Tongue (tissue), 1 donor: ENCODE measurements at regions not wholly inside any gene's neighbourhood (a gene's known extent, or its start where the extent isn't known, plus 50 kb on each side); places are given as distances from the start of the nearest gene placed in this dataset.
A peak's percentile ranks its signal among the peaks of the same experiment; 100 is the strongest.

Source experiments
- DNase-seq: peaks from one replicate; pipeline ENCODE4 v3.0.0-alpha.2; 2015

DNA sequence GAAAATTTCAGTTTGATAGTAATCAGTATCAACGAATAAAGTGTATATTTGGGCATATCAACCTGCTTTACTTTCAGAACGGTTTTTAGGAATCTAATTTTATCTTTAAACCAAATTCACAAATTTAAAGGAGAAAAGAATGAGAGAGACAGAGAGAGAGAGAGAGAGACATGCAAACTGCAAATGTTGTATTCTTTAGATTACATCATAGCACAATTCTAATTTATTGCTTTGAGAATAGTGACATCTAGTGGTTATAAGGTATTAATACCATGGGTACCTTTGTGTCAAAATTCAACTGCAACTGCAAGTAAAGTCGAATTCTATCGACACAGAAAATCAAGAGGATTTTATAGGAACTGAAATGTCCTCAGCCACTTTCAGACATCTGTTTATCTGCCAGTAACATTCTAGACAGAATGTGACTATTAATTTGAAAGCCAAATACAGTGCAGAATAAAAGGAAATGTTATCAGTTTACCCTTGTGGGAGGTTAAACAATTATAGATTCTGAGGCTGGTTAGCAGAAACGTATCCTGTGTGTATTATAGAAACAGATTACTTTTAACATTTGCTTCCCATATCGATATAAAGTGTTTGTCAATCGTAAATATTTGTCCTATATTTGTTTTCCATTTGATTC, 529.8 kb upstream of the VRK2 start:
- peak; percentile 61 for DNase-seq

DNA sequence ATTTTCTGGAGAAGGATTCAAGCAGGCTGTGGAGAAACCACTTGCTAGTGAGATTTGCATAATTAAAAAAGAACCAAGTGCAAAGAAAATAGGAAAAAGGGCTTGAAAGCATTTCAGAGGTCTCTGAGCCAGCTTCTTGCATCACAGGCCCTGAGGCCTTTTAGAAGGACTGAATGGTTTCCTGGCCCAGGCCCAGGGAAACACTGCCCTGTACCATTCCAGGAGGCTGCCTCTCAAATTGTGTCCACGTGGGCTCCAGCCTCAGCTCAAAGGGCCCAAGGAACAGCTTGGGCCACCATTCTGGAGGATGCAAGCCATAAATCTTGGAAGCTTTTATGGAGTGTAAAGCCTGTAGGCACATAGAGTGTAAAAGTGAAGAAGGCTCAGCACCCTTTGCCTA, 523.3 kb upstream of the VRK2 start:
- no peak for DNase-seq

DNA sequence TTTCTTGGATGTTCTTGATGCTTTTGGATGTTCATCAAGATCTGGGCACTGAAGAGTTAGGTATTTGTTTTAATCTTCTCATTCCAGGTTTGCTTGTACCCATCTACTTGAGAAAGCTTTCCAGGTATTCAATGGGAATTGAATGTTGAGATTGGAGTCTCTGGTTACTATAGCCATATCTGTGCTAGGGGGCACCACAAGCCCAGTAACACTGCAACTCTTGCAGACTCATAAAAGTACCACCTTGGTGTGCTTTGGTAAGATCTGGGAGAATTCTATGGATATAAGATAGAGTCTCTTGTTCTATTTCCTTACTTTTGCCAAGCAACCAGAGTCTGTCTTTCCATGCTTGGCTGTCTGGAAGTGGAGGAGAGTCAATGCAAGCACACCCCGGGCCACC, 518.9 kb upstream of the VRK2 start:
- DNase-seq = no peak

DNA sequence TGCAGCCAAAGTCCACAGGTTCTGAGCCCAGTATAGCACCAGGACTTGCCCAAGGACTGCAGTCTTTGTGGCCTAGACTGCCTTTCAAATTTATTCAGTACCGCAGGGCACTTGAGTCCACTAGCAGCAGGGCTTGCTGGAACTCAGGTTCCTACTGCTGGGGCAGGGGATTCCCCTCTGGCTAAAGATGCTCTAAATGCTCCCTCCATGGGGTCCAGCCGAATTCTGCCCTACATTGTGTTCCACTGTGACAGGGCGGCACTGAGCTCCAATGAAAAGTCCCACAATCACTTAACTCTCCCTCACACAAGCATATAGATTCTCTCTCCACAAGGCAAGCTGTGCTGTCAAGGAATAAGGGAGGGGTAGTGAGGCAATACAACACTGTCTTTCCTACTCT, 518.1 kb upstream of the VRK2 start:
- DNase-seq = no peak

DNA sequence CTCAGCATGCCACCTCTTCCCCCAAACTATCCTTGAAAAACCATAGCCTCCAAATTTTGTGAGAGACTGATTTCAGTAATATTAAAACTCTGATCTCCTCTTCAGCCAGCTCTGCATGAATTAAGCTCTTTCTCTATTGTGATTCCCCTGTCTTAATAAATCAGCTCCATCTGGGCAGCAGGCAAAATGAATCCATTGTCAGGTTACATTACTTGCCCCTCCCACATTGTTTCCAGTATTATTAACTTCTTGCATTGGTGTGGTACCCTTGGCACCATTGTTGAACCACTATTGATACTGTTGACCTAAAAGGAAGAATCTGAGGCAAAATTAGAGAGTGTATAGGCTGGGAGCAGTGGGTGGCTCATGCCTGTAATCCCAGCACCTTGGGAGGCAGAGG, 512.2 kb upstream of the VRK2 start:
- DNase-seq = no peak

DNA sequence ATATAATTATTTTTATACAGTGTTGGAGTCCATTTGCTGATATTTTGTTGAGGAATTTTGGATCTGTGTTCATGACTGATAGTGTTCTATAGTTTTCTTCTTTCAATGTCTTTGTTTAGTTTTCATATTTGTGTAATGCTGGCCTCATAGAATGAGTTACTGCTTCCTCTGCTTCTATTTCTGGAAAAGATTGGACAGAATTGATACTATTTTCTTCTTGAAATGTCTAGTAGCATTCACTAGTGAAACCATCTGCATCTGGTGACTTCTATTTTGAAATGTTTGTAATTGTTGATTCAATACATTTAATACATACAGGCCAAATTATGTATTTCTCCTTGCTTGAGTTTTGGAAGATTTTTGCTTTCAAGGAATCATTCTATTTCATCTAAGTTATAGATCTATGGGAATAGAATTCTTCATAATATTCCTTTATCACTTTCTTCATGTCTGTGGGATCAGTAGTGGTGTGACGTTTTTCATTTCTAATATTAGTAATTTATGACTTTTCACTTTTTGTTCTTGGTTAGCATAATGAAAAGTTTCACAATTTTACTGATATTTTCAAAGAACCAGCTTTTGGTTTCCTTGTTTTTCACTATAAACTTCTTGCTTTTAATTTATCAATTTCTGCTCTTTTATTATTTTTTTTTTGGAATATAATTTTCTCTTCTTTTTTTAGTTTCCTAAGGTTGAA, 509.9 kb upstream of the VRK2 start:
- no peak for DNase-seq

DNA sequence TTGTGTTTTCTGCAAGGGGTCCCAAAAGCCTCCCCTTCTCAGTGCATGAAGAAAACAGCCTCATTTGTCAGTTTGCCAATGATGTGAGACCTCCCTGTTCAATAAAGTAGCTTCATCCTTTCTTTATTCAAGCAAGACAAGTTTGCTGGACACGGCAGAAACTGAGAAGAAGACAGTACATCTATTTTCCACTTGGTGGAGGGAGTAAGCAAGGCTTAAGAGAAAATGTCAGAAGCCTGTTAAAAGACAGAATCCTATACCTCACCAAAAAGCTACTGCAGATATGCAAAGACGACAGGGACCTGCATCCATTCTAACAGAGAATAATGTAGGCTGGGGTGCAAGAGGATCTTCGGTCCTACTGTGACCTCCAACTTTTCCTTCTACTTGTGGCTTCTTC, 506.8 kb upstream of the VRK2 start:
- DNase-seq = no peak

DNA sequence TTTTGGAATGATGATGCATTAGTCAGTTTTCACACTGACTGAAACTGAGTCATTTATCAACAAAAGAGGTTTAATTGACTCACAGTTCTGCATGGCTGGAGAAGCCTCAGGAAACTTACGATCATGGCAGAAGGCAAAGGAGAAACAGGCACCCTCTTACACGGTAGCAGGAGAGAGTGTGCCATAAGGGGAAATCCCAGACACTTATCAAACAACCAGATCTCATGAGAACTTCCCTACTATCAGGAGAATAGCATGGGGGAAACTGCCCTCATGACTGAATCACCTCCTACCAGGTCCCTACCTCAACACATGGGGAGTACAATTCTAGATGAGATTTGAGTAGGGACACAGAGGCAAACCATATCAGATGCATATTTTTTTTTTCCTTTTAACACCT, 504.5 kb upstream of the VRK2 start:
- DNase-seq = no peak

DNA sequence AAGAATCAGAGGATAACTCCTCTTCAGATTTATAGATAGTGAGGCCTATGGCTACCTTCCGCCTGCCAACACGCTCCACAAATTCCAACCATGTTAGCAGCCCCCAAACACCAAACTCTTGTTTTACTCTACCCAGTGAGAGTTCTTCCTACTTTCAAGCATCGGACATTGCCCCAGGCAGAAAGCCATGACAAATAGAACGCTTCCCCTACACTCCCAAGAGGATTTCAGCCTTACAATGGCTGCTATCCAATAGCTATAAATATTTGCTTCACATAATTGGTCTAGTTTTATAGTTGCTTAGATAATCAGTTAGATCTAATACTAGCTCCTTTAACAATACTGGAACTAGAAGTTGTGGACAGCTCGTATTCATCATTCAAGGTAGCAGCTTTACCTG, 503.4 kb upstream of the VRK2 start:
- DNase-seq = no peak

DNA sequence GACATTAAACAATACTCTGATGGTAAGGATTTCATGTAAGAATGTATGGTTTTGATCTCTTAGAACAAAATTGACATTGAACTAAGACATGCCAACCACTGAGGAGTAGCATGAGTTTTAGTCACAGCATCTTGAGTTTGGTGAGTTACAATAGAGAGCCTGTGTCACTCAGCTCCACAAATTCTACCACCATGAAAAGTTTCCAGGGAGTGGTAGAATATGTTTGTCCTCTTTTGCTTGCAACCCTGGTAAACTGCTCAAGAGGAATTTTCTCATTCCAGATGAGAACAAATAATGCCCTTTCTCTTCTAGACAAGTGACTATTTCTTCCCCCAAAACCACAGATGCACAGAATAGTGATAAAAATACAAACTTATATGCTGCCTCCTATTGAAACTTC, 502.0 kb upstream of the VRK2 start:
- DNase-seq = no peak

DNA sequence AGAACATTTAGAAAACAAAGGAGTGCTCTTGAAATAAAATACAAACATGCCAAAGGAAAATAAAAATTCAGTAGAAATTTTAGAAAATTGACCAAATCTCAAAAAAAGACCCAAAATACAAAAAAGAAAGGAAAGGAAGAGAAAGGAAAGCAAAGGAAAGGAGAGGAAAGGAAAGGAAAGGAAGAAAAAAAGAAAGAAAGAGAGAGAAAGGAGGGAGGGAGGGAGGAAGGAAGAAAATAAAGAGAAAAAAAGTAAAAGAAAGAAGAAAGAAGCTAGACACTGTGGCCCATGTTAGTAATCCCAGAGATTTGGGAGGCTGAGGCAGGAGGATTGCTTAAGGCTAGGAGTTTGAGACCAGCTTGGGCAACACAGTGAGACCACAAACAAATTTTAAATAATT, 500.1 kb upstream of the VRK2 start:
- DNase-seq = no peak

DNA sequence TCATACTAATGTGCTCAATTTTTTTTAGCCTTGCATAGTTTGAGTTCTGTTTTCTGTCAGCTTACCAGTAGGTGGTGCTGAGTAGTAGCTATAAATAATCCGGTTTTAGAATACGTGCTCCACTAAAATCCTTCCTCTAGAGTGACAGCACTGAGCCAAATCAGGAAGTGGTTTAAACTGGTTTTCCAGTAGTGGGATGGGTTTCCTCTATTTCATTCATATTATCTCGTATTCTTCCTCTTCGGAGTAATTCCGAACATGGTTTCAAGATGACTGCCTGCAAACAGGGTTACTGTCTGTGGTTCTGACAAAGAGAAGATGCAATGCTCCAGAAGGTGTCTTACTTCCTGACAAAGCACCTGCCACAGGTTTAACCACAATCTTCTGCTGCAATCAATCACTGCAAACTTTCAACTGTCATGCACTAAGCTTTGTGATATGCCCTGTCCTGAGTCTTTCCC, 496.9 kb upstream of the VRK2 start:
- no peak for DNase-seq

DNA sequence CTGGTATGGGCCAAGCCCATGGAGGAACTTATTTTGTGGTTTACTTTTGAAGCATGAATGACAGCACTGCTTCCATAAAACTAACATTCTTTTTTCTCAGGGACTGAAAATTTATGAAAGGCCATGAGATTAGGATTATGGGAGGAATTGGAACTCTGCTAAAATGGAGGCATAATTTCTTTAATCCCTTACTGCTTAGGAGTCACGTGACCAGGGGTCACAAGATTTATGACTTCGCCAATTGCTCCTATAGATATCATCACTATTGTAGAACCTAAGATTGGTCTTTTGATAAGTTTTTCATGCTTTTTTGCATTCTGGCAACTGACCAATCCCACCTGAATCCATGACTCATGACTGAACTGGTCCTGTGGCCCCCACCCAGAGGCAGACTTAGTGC, 495.7 kb upstream of the VRK2 start:
- no peak for DNase-seq

DNA sequence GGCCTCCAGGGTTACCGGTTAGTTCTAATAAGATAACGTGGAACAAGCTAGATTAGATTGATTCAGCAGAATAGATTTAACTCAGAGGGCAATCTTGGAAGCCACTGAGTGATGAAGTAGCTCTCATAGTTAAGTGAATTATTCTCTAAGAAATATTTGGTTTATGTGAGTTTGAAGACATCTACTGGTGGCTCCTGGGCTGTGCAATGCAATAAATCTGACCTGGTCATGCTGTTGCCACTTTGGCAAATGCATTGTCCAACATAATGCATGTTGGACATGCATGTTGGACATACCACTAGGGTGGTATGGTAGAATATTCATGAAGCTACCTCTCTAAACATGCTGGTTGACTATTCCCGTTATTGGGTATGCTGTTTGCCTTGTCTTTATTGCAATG, 493.7 kb upstream of the VRK2 start:
- no peak for DNase-seq

DNA sequence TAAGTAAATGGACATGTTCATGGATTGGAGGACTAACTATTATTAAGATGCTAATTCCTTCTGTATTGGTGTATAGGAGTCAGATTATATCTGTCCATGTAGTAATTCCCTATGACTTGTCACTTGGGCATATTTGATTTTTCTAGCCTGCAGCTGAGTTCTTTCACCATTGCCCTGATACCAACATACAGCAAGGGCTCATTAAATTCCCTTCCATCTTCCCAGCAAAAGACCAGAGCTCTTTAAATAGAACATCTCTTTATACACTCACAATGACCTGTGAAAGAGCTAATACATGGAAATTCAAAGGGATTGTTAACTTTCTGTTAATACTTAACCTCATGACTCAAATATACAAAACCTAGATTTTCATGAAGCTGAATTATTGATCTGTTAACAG, 492.3 kb upstream of the VRK2 start:
- DNase-seq = no peak

DNA sequence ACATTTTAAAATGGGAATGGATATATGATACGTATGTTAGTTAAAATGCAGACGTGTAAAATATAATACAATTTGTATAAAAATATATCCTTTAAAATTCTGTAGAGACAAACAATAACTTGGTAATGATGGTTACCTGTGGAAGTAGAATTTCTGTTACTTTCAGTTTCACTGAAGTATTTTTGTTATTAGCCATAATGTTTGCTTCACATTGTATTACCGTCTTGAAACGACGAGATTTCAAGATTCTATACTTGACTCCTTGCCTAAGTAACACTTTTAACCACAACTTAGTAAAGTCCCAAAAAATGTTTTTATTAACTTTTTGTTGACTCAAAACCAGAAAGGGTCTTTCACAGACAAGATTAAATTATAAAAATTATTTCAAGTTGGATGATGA, 488.3 kb upstream of the VRK2 start:
- DNase-seq = no peak

DNA sequence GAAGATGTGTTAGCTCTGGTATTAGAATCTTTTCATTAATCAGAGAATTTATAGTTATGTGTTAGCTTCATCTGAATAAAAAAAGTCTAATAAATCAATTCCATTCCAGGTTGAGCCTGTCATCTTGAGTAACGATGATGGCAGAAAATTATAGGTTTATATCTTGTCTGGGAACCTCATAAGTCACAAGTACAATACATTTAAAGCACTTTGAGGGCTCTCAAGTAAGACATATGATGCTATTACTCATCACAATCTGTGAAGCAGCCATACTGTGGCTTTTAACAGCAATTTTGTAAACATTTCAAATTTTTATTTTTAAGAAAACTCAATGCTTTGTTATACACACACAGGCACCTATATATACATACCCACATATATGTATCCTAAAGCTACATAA, 484.1 kb upstream of the VRK2 start:
- DNase-seq = no peak

DNA sequence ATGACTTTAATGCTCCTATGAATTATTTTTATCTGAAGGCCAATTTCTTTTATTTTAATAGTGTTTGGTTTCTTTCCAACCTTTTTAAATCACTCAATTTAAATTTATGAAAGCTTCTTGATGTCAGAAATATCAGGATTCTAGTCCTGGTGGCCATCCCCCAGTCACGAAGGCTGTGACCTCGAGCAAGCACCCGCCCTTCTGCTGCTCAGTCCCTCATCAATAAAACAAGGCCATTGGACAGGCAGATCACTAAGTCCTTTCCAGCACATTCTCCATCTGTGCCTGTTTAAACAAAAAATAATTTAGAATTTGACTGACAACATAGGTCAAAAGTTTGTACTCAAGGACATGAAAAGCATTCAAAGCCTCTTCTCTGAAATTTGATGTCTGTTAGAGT, 483.6 kb upstream of the VRK2 start:
- no peak for DNase-seq

DNA sequence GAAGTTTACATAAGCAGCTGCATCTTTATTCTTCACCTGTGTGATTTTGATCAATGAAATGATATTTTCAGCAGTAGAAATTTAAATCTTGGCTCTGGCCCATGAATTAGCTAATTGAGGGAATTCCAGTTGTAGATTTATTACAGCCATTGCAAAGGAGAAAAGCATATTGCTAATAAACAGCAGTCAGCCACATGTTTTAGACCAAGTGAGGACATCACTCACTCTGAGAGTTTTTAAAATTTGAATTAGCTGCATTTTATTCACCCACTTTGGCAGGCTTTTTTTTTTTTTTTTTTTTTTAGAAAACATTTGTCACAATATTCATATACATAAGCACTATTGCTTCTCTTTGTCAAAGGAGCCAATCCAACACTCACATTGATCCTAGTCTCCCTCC, 479.4 kb upstream of the VRK2 start:
- no peak for DNase-seq

DNA sequence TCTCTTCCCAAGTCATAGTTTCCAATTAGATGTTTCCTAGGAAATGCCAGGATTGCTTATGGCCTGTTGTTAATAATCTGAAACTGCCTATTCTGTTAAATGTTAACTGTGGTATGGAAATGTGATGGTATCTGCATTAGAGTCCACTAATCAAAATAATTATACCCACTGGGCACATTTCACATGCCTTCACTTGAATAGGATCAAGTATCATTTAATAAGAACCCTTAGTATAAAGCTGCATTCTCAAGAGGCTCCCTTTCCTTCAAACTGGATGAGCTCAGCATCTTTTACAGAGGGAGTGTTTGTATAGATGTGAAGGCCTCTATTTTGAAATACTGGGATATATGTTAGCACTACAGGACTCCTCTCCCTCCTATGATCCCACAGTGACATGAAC, 477.2 kb upstream of the VRK2 start:
- DNase-seq = no peak

DNA sequence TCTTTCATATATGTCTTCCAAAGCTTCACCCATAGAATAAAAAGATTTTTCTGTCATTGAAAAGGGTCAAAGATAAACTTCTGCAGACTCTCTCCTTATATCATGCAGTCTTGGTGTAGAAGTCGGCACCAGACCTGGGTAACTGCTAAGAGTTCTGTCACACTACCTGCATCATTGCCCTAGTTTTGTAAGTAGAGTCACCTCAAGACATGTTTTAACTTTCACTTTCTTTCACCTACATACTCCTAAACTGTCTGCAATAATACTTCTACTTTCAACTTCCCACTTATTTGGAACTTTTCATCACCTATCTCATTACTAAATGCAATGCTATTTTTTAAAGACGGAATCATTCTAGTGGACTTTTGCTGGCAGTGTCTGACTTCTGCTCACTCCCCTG, 475.6 kb upstream of the VRK2 start:
- no peak for DNase-seq

DNA sequence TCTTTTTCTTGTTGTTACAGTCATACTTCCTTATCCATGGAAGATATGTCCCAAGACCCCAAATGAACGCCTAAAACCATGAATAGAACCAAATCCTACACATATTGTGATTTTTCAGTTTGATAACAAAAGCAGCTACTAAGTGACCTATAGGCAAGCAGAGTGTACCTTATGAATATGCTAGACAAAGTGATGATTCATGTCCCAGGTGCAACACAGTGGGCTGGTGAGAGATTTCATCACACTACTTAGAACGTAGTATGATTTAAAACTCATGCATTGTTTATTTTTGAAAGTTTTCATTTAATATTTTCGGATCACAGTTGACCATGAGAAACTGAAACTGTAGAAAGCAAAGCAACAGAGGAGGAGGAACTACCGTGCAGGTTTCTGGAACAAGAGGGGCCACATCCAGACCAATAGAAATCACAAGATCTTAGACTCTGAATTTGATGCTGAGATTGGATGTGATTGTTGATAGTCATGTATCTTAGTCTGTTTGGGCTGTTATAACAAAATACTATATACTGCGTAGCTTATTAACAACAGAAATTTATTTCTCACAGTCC, 470.8 kb upstream of the VRK2 start:
- no peak for DNase-seq

DNA sequence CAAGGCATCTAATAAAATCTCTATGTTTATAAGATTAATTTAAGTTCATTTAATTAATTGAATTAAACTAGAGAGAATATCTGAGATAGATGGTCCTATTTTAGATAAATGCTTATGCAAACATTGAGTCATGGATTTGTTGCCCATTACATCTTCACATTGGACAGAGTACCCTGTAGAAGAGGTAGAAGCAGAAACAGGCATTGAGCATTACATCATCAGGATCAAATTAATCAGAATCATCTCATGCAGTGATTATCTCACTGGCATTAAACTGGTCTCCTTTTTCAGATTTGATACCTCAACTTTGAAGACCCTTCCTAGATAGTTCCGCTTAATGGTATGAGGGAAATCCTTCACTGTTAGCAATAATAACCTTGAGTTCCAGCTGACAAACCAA, 469.6 kb upstream of the VRK2 start:
- no peak for DNase-seq

DNA sequence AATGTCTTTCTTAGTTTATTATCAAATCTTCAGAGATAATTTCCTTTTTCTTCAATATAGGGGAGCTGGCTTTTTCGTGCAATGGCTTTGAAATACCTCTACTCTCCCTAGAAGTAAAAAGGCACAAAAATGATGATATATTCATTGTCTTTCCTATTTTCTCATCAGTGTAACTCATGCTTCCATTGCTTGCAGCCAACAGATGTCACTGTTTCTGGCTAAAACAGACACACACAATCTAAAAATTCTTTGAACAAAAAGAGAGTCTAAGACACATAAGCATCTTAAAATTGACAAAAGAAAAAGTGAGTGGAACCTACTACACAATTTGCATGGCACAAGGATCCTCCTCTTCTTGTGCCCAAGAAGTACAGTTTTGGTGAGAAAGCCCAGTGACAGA, 448.7 kb upstream of the VRK2 start:
- DNase-seq = no peak
